ENCODE measurements at regions not wholly inside any gene's neighbourhood (a gene's known extent, or its start where the extent isn't known, plus 50 kb on each side); places are given as distances from the start of the nearest gene placed in this dataset.

- DNase-seq = no peak
These were observed 180.8 kb downstream of the ACTL7B start for GRCh38 chr9:108674766-108675530.

GRCh38 chr9:108673386-108673785 lies 182.4 kb downstream of the ACTL7B start:
- no peak for DNase-seq

GRCh38 chr9:108672475-108673190 lies 183.2 kb downstream of the ACTL7B start:
- DNase-seq = no peak

- no peak for DNase-seq
These were observed 184.0 kb downstream of the ACTL7B start for GRCh38 chr9:108671794-108672193.

DNA sequence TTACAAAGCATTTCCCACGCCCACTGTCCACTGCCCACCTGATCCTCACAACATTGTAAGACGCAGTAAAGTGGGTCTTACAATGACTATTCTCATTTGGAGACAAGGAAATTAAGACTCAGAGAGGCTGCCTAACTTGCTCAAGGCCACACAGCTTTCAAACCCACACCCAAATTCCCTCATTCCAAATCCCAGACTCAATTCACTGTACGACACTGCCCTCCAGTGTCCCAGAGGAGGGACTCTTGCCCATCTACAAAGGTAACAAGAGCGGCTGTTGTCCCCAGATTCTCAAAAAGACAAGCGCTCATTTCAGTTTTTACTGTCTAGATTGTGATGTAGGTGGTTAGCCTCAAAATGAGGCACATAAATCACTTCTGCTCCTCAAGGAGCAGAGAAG lies 184.6 kb downstream of the ACTL7B start:
- no peak for DNase-seq

- no peak for DNase-seq
These were observed 186.8 kb downstream of the ACTL7B start for GRCh38 chr9:108668938-108669335.

DNA sequence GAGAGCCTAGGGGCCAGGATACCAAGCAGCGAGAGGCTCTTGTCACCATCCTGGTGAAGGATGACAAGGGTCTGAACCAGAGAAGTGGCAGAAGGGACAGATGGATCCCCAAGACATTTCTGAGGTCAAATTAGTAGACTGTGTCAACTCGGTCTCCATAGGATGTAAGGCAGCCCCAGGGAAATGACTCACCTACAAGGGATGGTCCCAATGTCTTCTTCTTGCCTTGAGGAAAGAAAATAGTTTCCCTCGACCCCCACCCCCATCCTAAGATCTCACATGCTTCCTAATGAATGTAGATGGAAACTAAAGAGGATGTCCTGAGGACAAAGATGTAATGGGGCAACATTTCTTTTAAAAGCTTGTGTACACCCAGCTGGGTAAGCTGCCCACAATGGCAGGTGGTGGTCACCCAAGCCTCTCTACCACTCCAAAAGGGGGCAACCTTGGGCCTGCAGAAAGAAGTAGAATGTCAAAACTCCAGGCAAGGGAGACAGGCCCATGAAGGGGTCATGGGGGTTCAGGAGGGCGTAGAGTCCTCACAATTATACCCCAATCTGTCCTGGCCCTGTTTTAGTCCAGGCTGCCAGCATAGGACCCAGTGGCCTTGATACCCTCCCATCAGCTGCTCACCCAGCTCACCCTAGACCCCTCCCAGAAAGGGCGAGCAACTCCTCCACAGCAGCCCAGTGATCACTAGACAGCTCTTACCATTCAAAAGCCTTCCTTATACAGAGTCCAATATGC lies 187.4 kb downstream of the ACTL7B start:
- no peak for DNase-seq

DNA sequence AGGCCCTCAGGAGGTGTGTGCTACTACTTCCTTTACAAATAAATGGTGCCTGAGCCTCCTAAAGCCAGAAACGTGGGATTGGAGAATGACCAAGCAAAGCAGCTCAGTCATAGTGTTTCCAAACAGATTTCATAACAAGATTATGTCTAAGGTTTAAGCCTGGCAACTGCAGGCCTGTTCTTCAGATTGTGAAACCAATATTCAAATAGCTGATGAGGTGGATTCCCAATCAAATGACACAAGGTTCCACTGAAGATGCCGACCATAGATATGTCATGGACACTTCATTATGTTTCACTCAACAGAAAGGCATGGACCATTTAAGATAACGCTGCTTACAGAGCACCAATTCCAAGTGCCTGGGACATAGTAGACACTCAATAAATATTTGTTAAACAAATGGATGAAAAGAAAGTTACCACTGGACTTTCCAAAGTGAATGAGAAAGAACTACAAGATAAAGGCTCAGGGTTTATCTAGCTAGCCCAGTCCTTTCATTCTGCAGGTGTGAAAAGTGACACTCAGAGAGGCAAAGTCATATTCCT lies 189.5 kb downstream of the ACTL7B start:
- DNase-seq = no peak

DNA sequence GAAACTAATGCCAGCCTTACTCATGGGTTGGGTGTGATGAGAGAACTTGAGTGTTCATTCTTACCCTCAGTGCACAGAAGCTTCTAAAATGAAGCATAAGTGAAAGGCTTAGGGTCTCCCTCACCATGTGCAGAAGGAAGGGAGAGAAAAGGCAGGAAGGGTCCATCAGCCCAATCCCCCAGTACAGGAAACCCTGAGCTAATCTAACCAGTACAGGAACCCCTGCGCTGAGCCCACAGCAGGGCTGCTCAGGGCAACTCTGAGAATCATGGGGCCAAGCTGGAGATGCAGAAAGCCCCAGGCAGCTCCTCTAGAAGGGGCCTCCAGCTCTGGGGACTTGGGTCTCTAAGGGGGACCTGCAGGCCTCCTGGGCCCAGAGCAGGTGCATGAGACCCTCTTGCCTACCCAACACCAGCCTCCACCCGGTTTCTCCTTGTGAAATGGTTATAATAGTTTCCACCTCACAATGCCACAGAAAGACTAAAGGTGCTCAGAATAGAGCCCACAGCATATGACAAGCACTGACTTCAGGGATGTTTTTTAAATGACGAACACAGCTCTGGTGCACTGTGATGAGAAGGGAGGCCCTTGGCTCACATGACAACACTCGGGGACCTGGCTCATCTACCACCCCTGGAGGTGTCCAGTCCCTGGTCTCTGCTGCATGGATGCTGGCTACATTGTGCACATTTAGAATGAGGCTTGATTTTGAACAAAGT lies 190.1 kb downstream of the ACTL7B start:
- DNase-seq = no peak

GRCh38 chr9:108664309-108665255 lies 191.2 kb downstream of the ACTL7B start:
- no peak for DNase-seq

GRCh38 chr9:108663422-108663821 lies 192.4 kb downstream of the ACTL7B start:
- DNase-seq = no peak

DNA sequence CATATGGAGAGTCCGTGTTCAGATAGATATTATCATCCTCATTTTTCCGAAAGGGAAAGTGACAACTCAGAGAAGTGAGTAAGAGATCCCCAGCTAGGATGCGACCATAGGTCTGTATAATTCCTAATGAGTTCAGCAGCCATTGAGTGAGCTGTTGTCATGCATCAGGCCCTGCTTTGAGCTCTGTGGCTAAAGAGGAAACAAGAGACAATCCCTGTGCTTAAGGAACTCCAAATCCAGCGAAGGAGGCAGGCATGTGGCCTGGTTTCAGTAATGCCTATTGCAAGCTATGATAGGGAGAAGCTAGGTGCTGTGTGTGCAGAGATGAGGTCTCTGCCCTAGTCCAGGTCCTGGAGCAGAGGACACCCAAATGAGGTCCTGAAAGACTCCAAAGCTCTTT lies 192.8 kb downstream of the ACTL7B start:
- DNase-seq = no peak

DNA sequence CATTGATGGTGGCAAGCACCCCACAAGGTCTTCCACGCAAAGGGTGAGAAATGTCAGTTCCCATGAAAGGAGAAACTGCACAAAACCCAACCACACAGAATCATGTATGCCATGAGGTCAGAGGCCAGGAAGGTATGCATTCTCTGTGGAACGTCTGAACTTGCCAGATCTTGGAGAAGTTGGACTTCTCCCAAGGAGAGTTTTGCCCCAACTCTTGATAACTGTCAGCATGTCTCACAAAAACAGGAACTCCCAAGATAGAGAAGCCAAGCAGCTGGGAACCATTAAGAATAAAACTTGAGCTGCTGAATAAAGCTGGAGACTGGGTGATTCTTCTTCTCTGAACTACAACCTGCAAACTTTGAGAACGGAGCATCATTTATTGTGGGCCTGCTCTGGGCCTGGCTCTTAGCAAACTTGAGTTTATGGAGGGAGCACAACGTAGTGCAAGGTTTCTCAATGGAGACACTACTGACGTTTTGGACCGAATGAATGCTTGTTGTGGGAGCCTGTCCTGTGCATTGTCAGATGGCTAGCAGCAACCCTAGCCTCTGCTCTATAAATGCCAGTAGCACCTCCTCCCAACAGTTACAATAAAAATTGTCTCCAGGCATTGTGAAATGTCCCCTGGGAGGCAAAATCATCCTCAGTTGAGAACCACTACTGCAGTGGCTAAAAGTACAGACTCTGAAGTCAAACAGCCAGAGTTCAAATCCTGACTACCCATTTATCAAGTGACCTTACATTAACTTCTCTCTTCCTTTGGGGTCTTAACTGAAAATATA lies 193.5 kb downstream of the ACTL7B start:
- DNase-seq = no peak

DNA sequence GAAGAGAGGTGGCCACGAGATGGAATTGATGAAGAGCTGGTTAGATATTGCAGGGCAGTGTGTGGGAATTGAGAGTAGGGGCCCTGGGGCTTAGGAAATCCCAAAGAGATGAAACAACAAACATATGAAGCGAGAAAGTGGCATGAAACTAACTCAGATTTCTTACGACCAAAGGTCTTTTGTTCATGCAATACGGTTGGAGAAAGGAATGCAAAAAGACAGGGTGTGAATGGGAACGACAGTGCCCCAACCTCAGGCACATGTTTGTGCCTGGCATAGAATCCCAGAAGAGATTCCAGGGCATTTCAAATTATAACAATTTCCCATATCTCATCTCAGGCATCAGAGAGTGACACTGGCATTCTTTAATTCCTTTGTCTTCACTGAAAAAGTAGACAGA lies 199.2 kb downstream of the ACTL7B start:
- no peak for DNase-seq

- no peak for DNase-seq
These were observed 200.0 kb downstream of the ACTL7B start for GRCh38 chr9:108655818-108656217.

GRCh38 chr9:108654566-108654965 lies 201.2 kb downstream of the ACTL7B start:
- DNase-seq = no peak

DNA sequence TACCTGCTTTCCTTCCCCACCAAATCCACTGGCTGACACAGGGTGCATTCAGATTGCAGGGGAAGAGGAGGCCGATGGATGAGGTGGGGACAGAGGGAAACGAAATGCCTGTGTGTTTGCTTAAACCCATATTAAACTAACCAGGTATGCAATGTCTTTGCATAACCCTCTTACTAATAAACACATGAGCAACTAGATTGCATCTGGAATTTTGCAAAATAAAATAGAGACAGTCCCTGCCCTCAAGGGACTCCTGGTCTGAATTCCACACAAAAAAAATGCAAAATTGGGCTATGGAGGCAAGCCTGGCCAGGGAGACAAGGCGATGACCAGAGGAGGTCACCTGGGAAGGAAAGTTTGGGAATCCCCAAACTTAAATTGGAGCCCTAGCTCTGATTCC lies 202.9 kb downstream of the ACTL7B start:
- DNase-seq = no peak

DNA sequence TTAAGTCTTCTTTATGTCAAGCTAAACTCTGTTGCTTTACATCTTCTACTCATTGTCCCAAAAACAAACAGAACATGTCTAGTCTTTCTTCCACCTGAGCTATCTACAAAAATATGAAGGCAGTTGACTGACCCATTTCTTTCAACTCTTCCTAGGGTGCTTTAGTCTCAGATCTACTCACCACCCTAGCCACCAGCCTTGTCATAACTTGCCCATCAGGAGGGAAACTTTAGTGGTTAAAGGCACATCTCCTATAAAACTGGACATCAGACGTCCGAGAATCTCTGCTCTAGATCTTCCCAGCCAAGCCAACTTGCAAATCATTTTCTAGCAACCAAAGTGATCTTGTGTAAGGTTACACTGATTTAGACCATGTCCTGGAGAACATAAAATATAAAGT lies 205.0 kb downstream of the ACTL7B start:
- no peak for DNase-seq

DNA sequence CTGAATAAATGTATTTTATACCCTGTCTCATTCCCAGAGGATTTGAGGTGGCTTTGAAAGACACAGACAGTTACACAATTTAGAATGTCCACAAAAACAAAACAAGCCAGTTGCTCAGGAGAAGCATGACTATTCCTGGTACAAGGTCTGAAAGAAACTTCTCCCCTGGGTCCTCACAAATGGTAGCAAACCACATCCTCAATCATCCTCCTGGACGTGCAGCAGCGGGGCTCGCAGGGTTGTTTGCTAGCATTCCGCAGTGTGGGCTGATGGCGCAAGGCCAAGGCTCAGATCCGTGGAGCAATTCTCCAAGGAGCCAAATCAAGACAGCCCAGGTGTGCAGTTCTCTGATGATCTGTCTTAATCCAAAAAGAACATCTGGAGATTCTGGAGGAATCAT lies 210.3 kb downstream of the ACTL7B start:
- no peak for DNase-seq

GRCh38 chr9:108643731-108644510 lies 211.9 kb downstream of the ACTL7B start:
- no peak for DNase-seq
